GM13977 (cell line): ENCODE measurements at regions not wholly inside any gene's neighbourhood (a gene's known extent, or its start where the extent isn't known, plus 50 kb on each side); places are given as distances from the start of the nearest gene placed in this dataset.
A peak's percentile ranks its signal among the peaks of the same experiment; 100 is the strongest.

ENCODE experiments used
- DNase-seq: peaks from one replicate; pipeline ENCODE4 v3.0.0; 2012; ENCODE audit warnings: low spot score
- in situ Hi-C: fragments of 300-500 bp; cut with MboI; formaldehyde crosslinking; loops from one replicate; pipeline ENCODE4 v1.12.0; 2022; ENCODE audit warnings: low sequenced_read_pairs, low pct_unique_long_range_greater_than_20kb, mixed read lengths, inconsistent platforms; ENCODE audit not compliant: unreplicated experiment
- TF ChIP-seq, protein P1 (sequence below): IDR thresholded peaks from 2 replicates; pipeline ENCODE4 v1.5.1; 2012; ENCODE audit warnings: mild to moderate bottlenecking, control low read depth; ENCODE audit not compliant: insufficient read depth; ENCODE audit errors: extremely low read depth, missing control alignments

DNA sequence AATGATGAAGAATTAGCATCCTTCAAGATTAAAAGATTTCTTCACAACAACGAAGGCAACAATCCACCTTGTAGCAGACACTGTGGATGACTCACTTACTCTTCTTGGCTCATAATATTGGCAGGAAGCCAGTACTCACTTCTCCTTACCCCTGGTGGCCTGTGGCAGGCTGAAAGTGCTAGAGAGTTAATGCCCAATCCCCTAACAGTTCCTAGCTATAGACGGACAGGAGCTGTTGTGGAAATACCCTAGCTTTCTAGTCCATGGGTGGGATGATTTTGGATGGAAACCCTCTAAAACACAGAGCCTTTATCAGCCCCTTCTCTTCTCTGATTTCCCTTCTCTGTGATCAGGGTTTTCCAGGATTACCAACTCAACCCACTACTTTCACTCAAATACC is 128.6 kb upstream of the NYAP2 start:
- DNase-seq: peak; percentile 57
- in situ Hi-C loops: no loop called here

DNA sequence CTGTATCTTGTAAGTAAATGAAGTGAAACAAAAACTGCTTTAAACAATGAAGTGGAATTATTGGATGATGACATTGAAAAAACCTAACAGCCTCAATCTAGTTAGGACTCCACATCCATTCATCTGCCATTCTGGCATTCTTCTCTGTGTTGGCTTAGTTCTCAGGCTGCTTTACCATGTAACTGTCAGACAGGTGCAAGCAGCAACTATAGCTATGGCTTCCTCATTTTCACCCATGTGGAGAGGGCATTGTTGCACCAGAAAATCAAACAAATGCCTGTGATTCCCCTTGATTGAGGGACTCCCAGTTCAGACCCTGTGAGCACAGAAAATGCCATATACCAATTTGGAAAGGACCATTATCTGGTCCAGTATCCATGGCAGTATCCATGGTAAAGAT is 129.5 kb upstream of the NYAP2 start:
- TF ChIP-seq, protein P1, sequence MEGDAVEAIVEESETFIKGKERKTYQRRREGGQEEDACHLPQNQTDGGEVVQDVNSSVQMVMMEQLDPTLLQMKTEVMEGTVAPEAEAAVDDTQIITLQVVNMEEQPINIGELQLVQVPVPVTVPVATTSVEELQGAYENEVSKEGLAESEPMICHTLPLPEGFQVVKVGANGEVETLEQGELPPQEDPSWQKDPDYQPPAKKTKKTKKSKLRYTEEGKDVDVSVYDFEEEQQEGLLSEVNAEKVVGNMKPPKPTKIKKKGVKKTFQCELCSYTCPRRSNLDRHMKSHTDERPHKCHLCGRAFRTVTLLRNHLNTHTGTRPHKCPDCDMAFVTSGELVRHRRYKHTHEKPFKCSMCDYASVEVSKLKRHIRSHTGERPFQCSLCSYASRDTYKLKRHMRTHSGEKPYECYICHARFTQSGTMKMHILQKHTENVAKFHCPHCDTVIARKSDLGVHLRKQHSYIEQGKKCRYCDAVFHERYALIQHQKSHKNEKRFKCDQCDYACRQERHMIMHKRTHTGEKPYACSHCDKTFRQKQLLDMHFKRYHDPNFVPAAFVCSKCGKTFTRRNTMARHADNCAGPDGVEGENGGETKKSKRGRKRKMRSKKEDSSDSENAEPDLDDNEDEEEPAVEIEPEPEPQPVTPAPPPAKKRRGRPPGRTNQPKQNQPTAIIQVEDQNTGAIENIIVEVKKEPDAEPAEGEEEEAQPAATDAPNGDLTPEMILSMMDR: no peak
- no peak for DNase-seq
- in situ Hi-C loops: no loop called here

More for the DNA sequence above, 128.6 kb upstream of the NYAP2 start:
- TF ChIP-seq, protein P1: no peak

DNA sequence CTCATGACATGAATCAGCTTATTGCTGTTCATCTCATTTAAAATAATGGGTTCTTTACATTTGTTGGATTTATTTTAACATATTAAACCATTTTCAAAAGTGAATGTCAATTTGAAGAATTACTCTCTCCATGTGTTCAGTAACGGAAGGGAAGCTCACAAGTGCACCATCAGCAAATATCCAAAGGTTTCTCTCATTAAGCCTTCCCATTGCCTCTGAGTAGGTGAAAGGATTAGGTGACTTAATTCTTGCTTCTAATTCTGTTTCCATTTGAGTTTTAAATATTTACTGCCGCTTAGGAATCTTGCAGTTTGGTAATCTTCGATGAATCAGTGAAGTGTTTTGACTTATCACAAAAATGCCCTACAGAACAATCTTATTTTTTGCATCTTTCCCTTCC is 145.1 kb upstream of the NYAP2 start:
- in situ Hi-C loops: no loop called here

DNA sequence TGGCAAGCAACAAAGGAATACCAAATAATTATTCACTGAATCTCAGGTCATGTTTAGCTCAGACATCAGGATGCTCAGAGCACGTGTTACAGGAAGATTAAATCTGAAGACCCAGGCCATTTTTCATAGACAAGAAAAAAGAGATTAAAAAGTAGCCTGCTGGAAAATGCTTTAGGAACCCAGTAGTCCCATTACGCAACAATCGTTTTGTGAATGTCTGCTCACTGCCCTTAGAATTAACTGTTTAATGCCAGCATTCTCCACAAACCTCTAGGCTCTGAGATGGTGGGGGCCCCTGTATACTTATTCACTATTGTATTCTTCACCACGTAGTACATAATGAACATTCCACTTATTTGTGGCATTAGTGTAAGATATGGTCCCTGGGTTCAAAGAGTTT is 154.6 kb upstream of the NYAP2 start:
- in situ Hi-C loops: no loop called here
- TF ChIP-seq, protein P1: no peak
- DNase-seq: no peak

More for the DNA sequence above, 145.1 kb upstream of the NYAP2 start:
- DNase-seq: no peak
- TF ChIP-seq, protein P1: no peak

DNA sequence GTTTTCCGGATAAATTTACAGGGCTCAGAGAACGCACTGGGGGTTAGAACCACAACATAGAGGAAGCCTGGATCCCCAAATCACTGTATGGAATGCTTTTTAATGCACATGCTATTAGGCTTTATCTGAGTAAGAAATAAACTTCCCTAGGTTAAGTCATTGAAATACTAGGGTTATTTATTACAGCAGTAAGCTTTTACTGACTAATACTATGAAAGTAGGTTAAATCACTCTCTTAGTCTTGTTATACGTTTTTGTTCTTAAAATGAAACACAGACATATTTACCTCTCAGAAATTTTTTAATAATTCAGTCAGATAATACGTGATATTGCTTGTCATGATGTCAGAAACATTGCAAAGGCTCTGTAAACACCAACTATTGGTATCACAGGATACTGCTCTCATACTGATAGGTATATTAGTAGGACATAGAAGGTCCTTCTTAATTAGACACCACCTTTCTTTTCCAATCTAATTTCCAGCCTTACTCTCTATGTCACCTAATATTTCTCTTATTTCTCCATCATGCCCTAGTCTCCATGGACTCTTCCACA is 162.7 kb upstream of the NYAP2 start:
- in situ Hi-C loops: no loop called here

DNA sequence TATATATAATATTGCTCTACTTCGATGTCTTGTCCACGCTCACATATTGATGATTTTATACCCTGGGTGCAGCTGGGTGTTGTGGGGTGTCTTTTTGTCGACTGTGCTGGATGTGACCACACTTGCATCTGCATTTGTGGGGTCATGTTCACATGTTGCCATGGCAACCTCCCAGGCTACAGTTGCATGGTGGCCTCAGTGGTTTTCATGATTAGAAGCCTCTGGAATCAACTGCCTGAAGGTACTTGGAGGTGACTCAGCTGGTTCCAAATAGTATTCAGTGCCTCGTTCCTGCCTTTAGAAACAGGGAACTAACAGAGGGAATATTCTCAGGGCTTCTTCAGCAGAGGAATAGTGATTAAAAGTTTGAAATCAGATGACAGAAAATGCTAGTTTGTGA is 166.3 kb upstream of the NYAP2 start:
- DNase-seq: no peak
- TF ChIP-seq, protein P1: no peak

More for the DNA sequence above, 162.7 kb upstream of the NYAP2 start:
- no peak for DNase-seq
- TF ChIP-seq, protein P1: no peak

More for the DNA sequence above, 166.3 kb upstream of the NYAP2 start:
- in situ Hi-C loops: no loop called here
